Thymus (tissue), 11 donors: ENCODE measurements at regions not wholly inside any gene's neighbourhood (a gene's known extent, or its start where the extent isn't known, plus 50 kb on each side); places are given as distances from the start of the nearest gene placed in this dataset.

ENCODE experiments used
- DNase-seq, 9 donors: peaks; one replicate each; pipeline ENCODE4 v3.0.0-alpha.2; 2013; ENCODE audit warnings: low spot score in 9 of 9, low read depth in 6 of 9, missing footprints in 1 of 9
- H3K27ac ChIP-seq, 2 donors: one replicate each; pipeline ENCODE4 v1.5.1; 2013; ENCODE audit warnings: control low read depth in 1 of 2, low read depth in 1 of 2, low read length in 1 of 2, mild to moderate bottlenecking in 1 of 2, moderate library complexity in 1 of 2
- H3K27me3 ChIP-seq, 2 donors: one replicate each; pipeline ENCODE4 v1.5.1; 2013; ENCODE audit warnings: low read length in 1 of 2; ENCODE audit not compliant: control insufficient read depth in 2 of 2, insufficient read depth in 1 of 2
- H3K36me3 ChIP-seq, 2 donors: one replicate each; pipeline ENCODE4 v1.5.1; 2013; ENCODE audit warnings: low read length in 1 of 2, mild to moderate bottlenecking in 1 of 2, moderate library complexity in 1 of 2; ENCODE audit not compliant: control insufficient read depth in 2 of 2, insufficient read depth in 2 of 2
- H3K4me1 ChIP-seq, 2 donors: one replicate each; pipeline ENCODE4 v1.5.1; 2013; ENCODE audit warnings: low read length in 2 of 2; ENCODE audit not compliant: control insufficient read depth in 2 of 2, insufficient read depth in 2 of 2
- H3K4me3 ChIP-seq, 2 donors: one replicate each; pipeline ENCODE4 v1.5.1; 2013; ENCODE audit warnings: low read length in 2 of 2, control low read depth in 1 of 2, mild to moderate bottlenecking in 1 of 2
- H3K9me3 ChIP-seq, 2 donors: one replicate each; pipeline ENCODE4 v1.5.1; 2013; ENCODE audit warnings: low read length in 1 of 2, mild to moderate bottlenecking in 1 of 2; ENCODE audit not compliant: control insufficient read depth in 2 of 2, insufficient read depth in 1 of 2
- WGBS: extraction: QIAGEN DNeasy Blood & Tissue Kit; methylation state at CpG from one replicate; pipeline ENCODE4 v1.1.7; 2013; 5-methylcytosine and 5-hydroxymethylcytosine counted together
- donor health status: healthy.

DNA sequence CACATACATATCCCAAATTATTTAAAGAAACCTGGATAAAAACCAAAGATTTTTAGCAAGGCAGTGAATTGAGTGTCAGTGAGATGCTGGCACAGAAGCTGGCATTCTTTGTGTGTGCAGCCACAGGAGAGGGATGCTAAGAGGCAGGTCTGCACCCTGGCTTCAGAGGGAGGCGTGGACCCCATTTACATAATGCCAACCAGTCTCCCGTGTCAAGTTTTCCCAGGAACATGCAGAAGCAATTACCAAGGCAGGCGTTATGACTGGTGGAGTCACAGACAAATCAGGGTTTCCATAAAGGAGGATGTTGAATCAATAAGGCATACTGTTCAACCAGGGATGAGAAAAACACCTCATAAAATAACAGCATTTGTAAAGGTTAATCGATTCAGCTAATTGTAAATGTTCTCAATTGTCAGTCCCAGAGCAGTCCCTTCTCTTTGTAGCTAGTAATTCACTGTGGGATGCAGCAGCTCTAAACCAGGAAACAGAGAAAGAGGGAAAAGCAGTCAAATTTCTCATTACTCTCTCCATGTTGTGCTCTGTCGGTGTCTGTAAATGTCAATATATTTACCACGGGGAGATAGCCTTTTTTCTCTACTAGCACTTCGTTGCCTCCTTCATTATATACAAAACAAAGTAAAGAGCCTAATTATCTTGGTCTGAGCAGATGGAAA lies 452.4 kb upstream of the GRAMD2B start:
- 91% methylated on average over 7 of the region's 7 CpGs for WGBS
- Histone ChIP-seq H3K27me3 (no peaks in the 10 kb centered on the region), H3K9me3 (no peaks in the 10 kb centered on the region), H3K27ac (no peak overlapping the region), H3K36me3 (no peaks in the 10 kb centered on the region), H3K4me1 (no peaks in the 10 kb centered on the region), H3K4me3 (no peak overlapping the region)
- DNase-seq: no peak

GRCh38 chr5:125972706-125973105 lies 450.5 kb upstream of the GRAMD2B start:
- Histone ChIP-seq H3K9me3 (no peaks in the 10 kb centered on the region), H3K27me3 (no peaks in the 10 kb centered on the region), H3K36me3 (no peaks in the 10 kb centered on the region), H3K4me3 (no peak overlapping the region), H3K4me1 (no peaks in the 10 kb centered on the region), H3K27ac (no peak overlapping the region)
- 86% methylated on average over 3 of the region's 3 CpGs for WGBS
- no peak for DNase-seq

GRCh38 chr5:125974679-125975078 lies 448.5 kb upstream of the GRAMD2B start:
- Histone ChIP-seq H3K9me3 (no peaks in the 10 kb centered on the region), H3K36me3 (no peaks in the 10 kb centered on the region), H3K27ac (no peak overlapping the region), H3K4me3 (no peak overlapping the region), H3K4me1 (no peaks in the 10 kb centered on the region), H3K27me3 (no peaks in the 10 kb centered on the region)
- DNase-seq: no peak
- 91% methylated on average over 3 of the region's 3 CpGs for WGBS

DNA sequence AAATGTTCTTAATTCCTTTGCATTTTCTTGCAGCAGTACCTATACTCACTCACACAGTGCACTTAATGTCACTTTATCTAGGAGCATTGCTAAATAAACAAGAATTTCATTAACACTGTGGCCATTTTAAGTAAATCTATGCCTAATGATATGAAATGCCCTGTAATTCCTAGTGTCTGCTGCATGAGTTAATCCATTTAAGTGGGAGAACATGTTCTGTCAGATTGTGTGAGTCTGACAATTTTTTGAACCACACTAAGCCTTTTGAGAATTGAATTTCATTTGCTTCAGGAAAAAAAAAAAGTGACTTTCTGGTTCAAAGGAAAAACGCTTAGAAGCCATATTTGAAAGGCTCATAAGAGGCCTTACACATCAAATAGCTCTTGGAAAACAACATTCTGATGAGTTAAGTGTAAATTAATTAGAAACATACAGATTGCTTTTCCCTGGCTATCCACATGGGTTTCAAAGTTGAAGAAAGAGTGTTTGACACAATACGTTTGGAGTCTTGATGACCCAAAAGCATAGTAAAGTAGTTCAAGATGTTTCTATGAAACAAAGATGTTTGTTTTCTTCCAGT lies 446.7 kb upstream of the GRAMD2B start:
- WGBS: 88% methylated on average over 2 of the region's 2 CpGs
- DNase-seq: no peak

GRCh38 chr5:125978015-125978414 lies 445.2 kb upstream of the GRAMD2B start:
- Histone ChIP-seq H3K4me3 (no peak overlapping the region), H3K36me3 (no peaks in the 10 kb centered on the region), H3K27me3 (no peaks in the 10 kb centered on the region), H3K27ac (no peak overlapping the region), H3K4me1 (no peaks in the 10 kb centered on the region), H3K9me3 (no peaks in the 10 kb centered on the region)
- 92% methylated on average over 3 of the region's 3 CpGs for WGBS
- DNase-seq: no peak

More for the DNA sequence above, 446.7 kb upstream of the GRAMD2B start:
- H3K36me3 ChIP-seq: no peaks in the 10 kb centered on the region
- no peak overlapping the region for H3K4me3 ChIP-seq
- H3K27me3 ChIP-seq: no peaks in the 10 kb centered on the region
- no peaks in the 10 kb centered on the region for H3K9me3 ChIP-seq
- no peak overlapping the region for H3K27ac ChIP-seq
- H3K4me1 ChIP-seq: no peaks in the 10 kb centered on the region

DNA sequence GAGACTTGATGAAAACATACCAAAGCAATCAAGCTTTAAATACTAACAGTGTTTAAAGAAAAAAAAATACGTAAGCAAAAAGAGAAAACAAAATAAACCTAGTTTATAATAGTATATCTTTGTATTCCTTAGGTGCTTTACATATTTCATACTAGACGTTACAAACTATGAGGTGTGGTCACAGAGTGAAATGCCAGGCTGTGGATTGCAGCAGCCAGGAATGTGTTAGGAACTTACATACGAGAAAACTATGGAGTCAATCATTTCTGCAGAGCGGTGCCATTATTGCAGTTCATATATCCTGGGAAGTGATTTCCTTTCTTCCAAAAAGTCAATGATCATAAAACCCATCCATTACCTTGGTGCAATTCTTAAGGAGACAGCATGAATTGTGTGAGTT lies 443.6 kb upstream of the GRAMD2B start:
- Histone ChIP-seq H3K27me3 (no peaks in the 10 kb centered on the region), H3K9me3 (no peaks in the 10 kb centered on the region), H3K4me1 (no peaks in the 10 kb centered on the region), H3K4me3 (no peak overlapping the region), H3K36me3 (no peaks in the 10 kb centered on the region), H3K27ac (no peak overlapping the region)
- 97% methylated on average over 4 of the region's 4 CpGs for WGBS
- DNase-seq: no peak

- Histone ChIP-seq H3K4me1 (no peaks in the 10 kb centered on the region), H3K27ac (no peak overlapping the region), H3K4me3 (no peak overlapping the region), H3K36me3 (no peaks in the 10 kb centered on the region), H3K9me3 (no peaks in the 10 kb centered on the region), H3K27me3 (no peaks in the 10 kb centered on the region)
- DNase-seq: no peak
These were observed 442.2 kb upstream of the GRAMD2B start for GRCh38 chr5:125981016-125981415.

DNA sequence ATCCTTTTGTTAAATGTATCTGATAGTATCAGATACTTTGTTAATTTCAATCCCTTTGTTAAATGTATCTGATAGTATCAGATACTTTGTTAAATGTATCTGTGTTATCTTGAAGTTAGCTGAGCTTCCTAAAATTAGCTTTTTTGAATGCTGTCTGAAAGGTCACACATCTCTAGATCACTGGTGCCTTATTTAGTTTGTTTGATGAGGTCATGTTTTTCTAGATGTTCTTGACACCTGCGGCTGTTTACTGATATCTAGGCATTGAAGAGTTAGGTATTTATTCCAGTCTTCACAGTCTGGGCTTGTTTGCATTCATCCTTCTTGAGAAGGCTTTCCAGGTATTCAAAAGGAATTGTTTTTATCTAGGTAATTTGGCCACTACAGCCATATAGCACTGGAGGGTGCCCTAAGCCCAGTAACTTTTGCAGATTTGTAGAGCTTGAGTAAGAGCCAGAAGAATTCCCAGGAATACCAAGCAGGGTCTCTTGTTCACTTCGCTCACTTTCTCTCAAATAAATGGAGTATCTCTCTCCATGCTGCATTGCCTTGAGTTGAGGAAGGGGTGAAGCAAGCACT lies 435.4 kb upstream of the GRAMD2B start:
- DNase-seq: no peak
- WGBS: 94% methylated on average over 2 of the region's 2 CpGs
- no peaks in the 10 kb centered on the region for H3K4me1 ChIP-seq

DNA sequence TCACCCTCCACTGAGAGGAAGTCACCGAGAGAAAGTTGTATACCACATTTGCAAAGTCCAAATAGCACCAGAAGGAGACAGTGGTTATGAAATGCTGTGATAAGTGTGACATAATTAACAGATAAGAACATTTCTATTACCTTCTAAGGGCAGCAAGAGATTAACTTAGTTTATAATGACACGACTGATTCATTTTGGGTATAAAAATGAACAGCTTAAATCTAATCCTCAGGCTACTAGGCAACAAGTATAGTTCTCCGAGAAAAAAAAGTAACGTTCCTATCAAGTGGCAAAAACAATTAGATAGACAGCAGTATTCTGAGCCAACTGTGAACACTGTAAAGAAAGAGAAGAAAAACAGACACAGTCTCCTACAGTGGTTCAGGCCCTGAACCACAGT lies 431.2 kb upstream of the GRAMD2B start:
- 88% methylated on average over 4 of the region's 4 CpGs for WGBS
- Histone ChIP-seq H3K27me3 (no peaks in the 10 kb centered on the region), H3K9me3 (no peaks in the 10 kb centered on the region), H3K4me1 (no peaks in the 10 kb centered on the region), H3K36me3 (no peaks in the 10 kb centered on the region), H3K27ac (no peak overlapping the region), H3K4me3 (no peak overlapping the region)
- DNase-seq: no peak

More for the DNA sequence above, 435.4 kb upstream of the GRAMD2B start:
- H3K27me3 ChIP-seq: no peaks in the 10 kb centered on the region
- no peak overlapping the region for H3K27ac ChIP-seq
- H3K9me3 ChIP-seq: no peaks in the 10 kb centered on the region
- H3K36me3 ChIP-seq: no peaks in the 10 kb centered on the region
- no peak overlapping the region for H3K4me3 ChIP-seq
